HepG2 (cell line): ENCODE measurements at regions not wholly inside any gene's neighbourhood (a gene's known extent, or its start where the extent isn't known, plus 50 kb on each side); places are given as distances from the start of the nearest gene placed in this dataset.

ENCODE experiments used
- ATAC-seq: fragments of 200-7000 bp; cut with Tn5 transposase; 3 replicates; pipeline ENCODE4 v1.9.1; 2020; ENCODE audit warnings: mild to moderate bottlenecking, moderate library complexity
- BruUV-seq: library from RNA; stranded (reverse); fragments of 400-500 nt; replicated peaks from 2 replicates; lab custom pipeline; 2021; lab: Mats Ljungman, UMichigan
- CTCF ChIA-PET: fragments of 300-600 bp; formaldehyde crosslinking; extraction: SDS; loops from one replicate; lab custom pipeline; 2021; ENCODE audit warnings: low total read pairs, inconsistent platforms, low intra/inter-chr PET ratio; lab: Yijun Ruan, JAX
- POLR2A ChIA-PET: fragments of 350-600 bp; sonication (Branson Sonifier 250); formaldehyde crosslinking; loops from one replicate; lab custom pipeline; 2020; ENCODE audit warnings: antibody characterized with exemption, inconsistent platforms; lab: Yijun Ruan, JAX
- DNase-seq: peaks from one replicate; pipeline ENCODE4 v3.0.0-alpha.2; 2015; ENCODE audit warnings: low spot score
- FAIRE-seq: peaks from 3 replicates; lab custom pipeline; 2011; peaks lifted over from hg19 to GRCh38; lab: Jason Lieb, UNC
- H2AFZ ChIP-seq: one replicate; pipeline ENCODE4 v1.6.1; 2011; ENCODE audit warnings: low read length, inconsistent platforms
- H3K27ac ChIP-seq: fragments of 300-600 bp; 3 replicates; pipeline ENCODE4 v1.8.0; 2011; ENCODE audit warnings: mixed run types, mild to moderate bottlenecking, mixed read lengths, low read length, inconsistent platforms; ENCODE audit not compliant: insufficient read depth; ENCODE audit errors: extremely low read length
- H3K27me3 ChIP-seq, 2 experiments: fragments of 200-600 bp in 1 of 2; 2 replicates in 1 of 2; 3 replicates in 1 of 2; pipeline versions ENCODE4 v1.6.0 to v1.8.0; 2011; ENCODE audit warnings: low read length in 2 of 2, mild to moderate bottlenecking in 2 of 2, moderate library complexity in 2 of 2, inconsistent platforms in 1 of 2; ENCODE audit not compliant: insufficient read depth in 2 of 2, control insufficient read depth in 1 of 2
- H3K36me3 ChIP-seq, 2 experiments: fragments of 200-600 bp in 1 of 2; replicated peaks in 1 of 2; 2 replicates in 1 of 2; 3 replicates in 1 of 2; pipeline versions ENCODE4 v1.5.1 to v1.8.0; 2011; ENCODE audit warnings: low read length in 2 of 2, inconsistent platforms in 1 of 2; ENCODE audit not compliant: insufficient read depth in 2 of 2, control insufficient read depth in 1 of 2
- H3K4me1 ChIP-seq: 2 replicates; pipeline ENCODE4 v1.5.1; 2012; ENCODE audit warnings: low read length, inconsistent platforms; ENCODE audit not compliant: insufficient read depth
- H3K4me2 ChIP-seq: 2 replicates; pipeline ENCODE4 v1.6.0; 2011; ENCODE audit warnings: low read depth, low read length, inconsistent platforms
- H3K4me3 ChIP-seq, 3 experiments: fragments of 200-600 bp in 1 of 3; sonication (generic), shearing (Covaris generic) in 1 of 3; replicated peaks in 1 of 3; 2 replicates each; pipeline ENCODE4 v1.5.1; 2011 to 2016; ENCODE audit warnings: low read length in 3 of 3, inconsistent platforms in 2 of 3, low read depth in 2 of 3, mild to moderate bottlenecking in 2 of 3, control low read depth in 1 of 3, mixed read lengths in 1 of 3; ENCODE audit not compliant: insufficient read depth in 1 of 3
- H3K79me2 ChIP-seq: one replicate; pipeline ENCODE4 v1.6.1; 2011; ENCODE audit warnings: low read length, inconsistent platforms; ENCODE audit not compliant: insufficient read depth
- H3K9ac ChIP-seq: 2 replicates; pipeline ENCODE4 v1.6.0; 2011; ENCODE audit warnings: mild to moderate bottlenecking, low read depth, low read length, inconsistent platforms; ENCODE audit not compliant: insufficient read depth
- H3K9me3 ChIP-seq: 2 replicates; pipeline ENCODE4 v1.5.1; 2012; ENCODE audit warnings: mild to moderate bottlenecking, low read length
- H4K20me1 ChIP-seq: 2 replicates; pipeline ENCODE4 v1.6.0; 2011; ENCODE audit warnings: inconsistent platforms, mild to moderate bottlenecking, low read length, moderate library complexity; ENCODE audit not compliant: insufficient read depth
- AGO1 ChIP-seq: fragments of 200-400 bp; formaldehyde crosslinking; IDR thresholded peaks from 2 replicates; pipeline ENCODE4 v1.6.1; 2017; ENCODE audit warnings: mild to moderate bottlenecking, low read depth, low read length, moderate library complexity; ENCODE audit not compliant: poor library complexity, severe bottlenecking
- CREM ChIP-seq, 2 experiments: sonication (generic) in 1 of 2; formaldehyde crosslinking in 1 of 2; IDR thresholded peaks; 2 replicates each; pipeline versions ENCODE4 v1.4.0 to v1.6.1; 2016 to 2020; ENCODE audit warnings: antibody characterized with exemption in 1 of 2, mild to moderate bottlenecking in 1 of 2, missing genetic modification reagents in 1 of 2
- JDP2 ChIP-seq: sonication (generic); formaldehyde crosslinking; IDR thresholded peaks from 2 replicates; pipeline ENCODE4 v1.8.1; 2022; ENCODE audit warnings: missing genetic modification reagents, borderline replicate concordance
- ONECUT2 ChIP-seq: sonication (generic); formaldehyde crosslinking; IDR thresholded peaks from 2 replicates; pipeline ENCODE4 v1.4.0; 2020; ENCODE audit warnings: missing genetic modification reagents
- PBX2 ChIP-seq: IDR thresholded peaks from 2 replicates; pipeline ENCODE4 v1.6.1; 2016; ENCODE audit warnings: control low read depth
- PLSCR1 ChIP-seq: sonication (generic); formaldehyde crosslinking; IDR thresholded peaks from 2 replicates; pipeline ENCODE4 v1.5.0; 2020; ENCODE audit warnings: missing genetic modification reagents, mild to moderate bottlenecking, borderline replicate concordance
- SOX6 ChIP-seq, 2 experiments: fragments of 450-650 bp in 1 of 2; sonication (generic) in 1 of 2; formaldehyde crosslinking in 1 of 2; IDR thresholded peaks; 2 replicates each; pipeline versions ENCODE4 v1.4.0 to v1.6.1; 2017 to 2020; ENCODE audit warnings: antibody characterized with exemption in 1 of 2, mild to moderate bottlenecking in 1 of 2, missing genetic modification reagents in 1 of 2
- TFDP1 ChIP-seq: IDR thresholded peaks from 2 replicates; pipeline ENCODE4 v1.6.1; 2016; ENCODE audit warnings: missing compliant biosample characterization, missing genetic modification reagents, borderline replicate concordance
- U2AF2 ChIP-seq: fragments of 200-400 bp; formaldehyde crosslinking; IDR thresholded peaks from 2 replicates; pipeline ENCODE4 v1.6.1; 2017; ENCODE audit warnings: low read depth, mild to moderate bottlenecking, low read length
- ZBTB42 ChIP-seq: sonication (generic); formaldehyde crosslinking; IDR thresholded peaks from 2 replicates; pipeline ENCODE4 v1.5.0; 2020; ENCODE audit warnings: mild to moderate bottlenecking, missing genetic modification reagents
- ZIK1 ChIP-seq: sonication (generic); formaldehyde crosslinking; IDR thresholded peaks from 2 replicates; pipeline ENCODE4 v1.5.0; 2020; ENCODE audit warnings: mild to moderate bottlenecking, low read depth, missing genetic modification reagents, borderline replicate concordance
- ZNF121 ChIP-seq: sonication (generic); formaldehyde crosslinking; IDR thresholded peaks from 2 replicates; pipeline ENCODE4 v1.5.0; 2020; ENCODE audit warnings: mild to moderate bottlenecking, missing genetic modification reagents
- ZNF597 ChIP-seq: sonication (generic); formaldehyde crosslinking; IDR thresholded peaks from 2 replicates; pipeline ENCODE4 v1.5.0; 2020; ENCODE audit warnings: missing genetic modification reagents
- ZNF672 ChIP-seq: sonication (generic); formaldehyde crosslinking; IDR thresholded peaks from 2 replicates; pipeline ENCODE4 v1.8.1; 2022; ENCODE audit warnings: missing genetic modification reagents
- ZNF746 ChIP-seq: sonication (generic); formaldehyde crosslinking; IDR thresholded peaks from 2 replicates; pipeline ENCODE4 v1.8.0; 2022; ENCODE audit warnings: mild to moderate bottlenecking, missing genetic modification reagents
- whole genome bisulfite sequencing: methylation state at CpG from one replicate; pipeline ENCODE4 v1.1.6; 2017; ENCODE audit warnings: low lambda C conversion rate; 5-methylcytosine and 5-hydroxymethylcytosine counted together
- in situ Hi-C: cut with HindIII; loops from 2 replicates; pipeline ENCODE4 v1.10.0; 2017; ENCODE audit warnings: low pct_unique_long_range_greater_than_20kb; ENCODE audit not compliant: extremely low pct_ligation_motif_present
- intact Hi-C: fragments of 100-400 bp; cut with micrococcal nuclease; formaldehyde crosslinking; loops from one replicate; pipeline ENCODE4 v1.10.0; 2022; ENCODE audit not compliant: unreplicated experiment

GRCh38 chr12:61514016-61514415 lies 746.2 kb upstream of the USP15 start:
- FAIRE-seq, result no peak

More at GRCh38 chr12:61514016-61514415, 746.2 kb upstream of the USP15 start:
- ATAC-seq, result no peak
- no peak overlapping the region for H3K4me2 ChIP-seq
- TF ChIP-seq ZBTB42 (no peak), SOX6 (IDR thresholded peaks at IDR 0.05) (no peak), SOX6 (CRISPR knock-in tag; IDR thresholded peaks at IDR 0.05) (no peak), ZNF121 (CRISPR knock-in tag) (no peak), CREM (IDR thresholded peaks at IDR 0.05) (no peak), CREM (CRISPR knock-in tag; IDR thresholded peaks at IDR 0.05) (no peak), ONECUT2 (CRISPR knock-in tag) (no peak), PLSCR1 (CRISPR knock-in tag) (no peak), PBX2 (CRISPR knock-in tag) (no peak), U2AF2 (no peak), ZNF746 (no peak), ZNF672 (CRISPR knock-in tag) (no peak), ZIK1 (CRISPR knock-in tag) (no peak), AGO1 (no peak), TFDP1 (CRISPR knock-in tag) (no peak), JDP2 (CRISPR knock-in tag) (no peak), ZNF597 (CRISPR knock-in tag) (no peak)
- H3K4me1 ChIP-seq, result no peaks in the 10 kb centered on the region
- POLR2A ChIA-PET, result no interaction called here
- H3K36me3 ChIP-seq, result no peaks in the 10 kb centered on the region
- no TSS peak for BruUV-seq
- in situ Hi-C loops, result no loop called here
- CTCF ChIA-PET, result no interaction called here
- no peaks in the 10 kb centered on the region for H3K79me2 ChIP-seq
- no peaks in the 10 kb centered on the region for H3K9me3 ChIP-seq
- H3K9ac ChIP-seq, result no peak overlapping the region
- H4K20me1 ChIP-seq, result no peaks in the 10 kb centered on the region
- 5% methylated on average over 8 of the region's 8 CpGs for WGBS
- intact Hi-C loops, result no loop called here
- no peak overlapping the region for H2AFZ ChIP-seq
- no peaks in the 10 kb centered on the region for H3K27me3 ChIP-seq
- H3K4me3 ChIP-seq, result no peak overlapping the region
- no peak overlapping the region for H3K27ac ChIP-seq
- DNase-seq, result no peak
